NCI-H2196 (cell line): ENCODE measurements at regions not wholly inside any gene's neighbourhood (a gene's known extent, or its start where the extent isn't known, plus 50 kb on each side); places are given as distances from the start of the nearest gene placed in this dataset.

Experiments used
- DNase-seq: peaks from one replicate; lab custom pipeline; 2025; ENCODE audit not compliant: unreplicated experiment; lab: John Stamatoyannopoulos, UW

DNA sequence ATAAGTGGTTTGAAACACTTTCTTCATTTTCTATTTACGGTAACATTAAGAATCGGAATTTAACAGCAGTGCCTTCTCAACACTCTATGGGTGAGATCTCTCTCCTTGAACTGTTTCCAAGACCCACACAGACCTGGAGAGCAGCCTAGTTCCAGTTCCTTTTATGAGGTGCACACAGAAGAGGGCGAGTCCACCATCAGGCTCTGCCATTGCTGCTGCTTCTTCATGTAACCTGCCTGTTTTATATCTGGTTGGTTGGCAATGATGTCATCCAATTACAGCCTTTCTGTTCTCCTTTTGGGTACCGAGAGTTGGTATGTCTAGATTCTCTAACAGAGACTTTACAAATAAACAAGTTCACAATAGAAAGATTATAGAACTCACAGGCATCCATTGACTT is 225.7 kb downstream of the UTP18 start:
- DNase-seq, result peak; percentile 13

- no peak for DNase-seq
Measured at GRCh38 chr17:51486885-51487520, 226.7 kb downstream of the UTP18 start.

- DNase-seq, result no peak
Measured at GRCh38 chr17:51487947-51488346, 227.6 kb downstream of the UTP18 start.

DNA sequence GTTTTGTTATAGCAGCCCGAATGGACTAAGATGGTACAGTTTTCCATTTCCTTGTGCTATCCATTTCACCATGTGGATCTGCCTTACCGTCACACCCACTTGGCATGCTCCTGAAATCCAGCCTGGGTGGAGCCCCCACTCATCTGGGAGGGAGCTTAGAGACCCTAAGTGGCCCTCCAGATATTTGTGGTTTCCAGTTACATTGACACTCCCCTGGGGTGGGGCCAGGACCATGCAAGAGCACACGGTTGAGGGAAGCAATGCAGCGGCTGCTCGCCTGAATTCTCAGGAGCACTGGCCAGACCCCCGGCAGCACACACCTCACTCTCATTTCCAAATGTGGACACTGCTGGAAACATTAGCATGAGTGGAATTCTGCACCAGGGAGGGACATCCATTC is 231.1 kb downstream of the UTP18 start:
- no peak for DNase-seq

DNA sequence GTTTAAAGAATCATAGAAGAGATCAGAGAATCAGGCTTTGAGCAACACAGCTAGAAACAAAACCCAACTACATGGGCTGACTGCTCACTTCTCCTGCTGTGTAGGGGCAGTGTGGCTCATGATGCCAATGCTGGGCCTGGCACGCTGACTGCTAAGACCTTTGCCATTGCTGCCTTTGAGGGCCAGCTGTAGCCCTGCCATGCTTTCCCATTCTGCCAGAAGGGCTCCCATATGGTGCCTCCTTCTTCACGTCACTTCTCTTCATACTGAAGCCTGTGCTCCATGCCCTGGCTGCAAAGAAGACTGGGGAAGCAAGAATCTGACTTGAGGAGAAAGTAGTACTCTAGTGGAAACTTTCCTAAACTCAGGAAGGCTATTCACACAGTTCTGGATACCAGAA is 232.9 kb downstream of the UTP18 start:
- no peak for DNase-seq

- no peak for DNase-seq
Measured at GRCh38 chr17:51496378-51496777, 236.0 kb downstream of the UTP18 start.

DNA sequence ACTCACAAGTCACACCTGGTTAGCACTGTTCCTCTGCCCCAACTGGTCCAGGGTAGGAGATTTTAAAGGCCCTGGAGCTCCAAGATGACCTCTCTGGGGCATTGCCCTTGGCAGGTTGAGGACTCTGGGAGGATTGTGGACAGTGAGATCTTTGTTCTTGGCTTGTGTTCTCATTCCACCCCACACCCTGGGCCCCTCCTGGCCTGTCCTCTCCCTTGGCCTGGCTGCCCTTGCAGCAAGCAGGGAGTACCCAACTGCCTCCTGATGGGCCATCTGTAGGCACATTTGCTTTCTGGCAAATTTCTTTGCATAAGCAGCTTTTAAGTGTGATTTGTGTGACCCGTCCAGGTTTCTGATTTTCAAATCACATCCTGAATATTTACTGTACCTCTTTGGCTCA is 239.6 kb downstream of the UTP18 start:
- no peak for DNase-seq

GRCh38 chr17:51500454-51500853 is 240.1 kb downstream of the UTP18 start:
- no peak for DNase-seq

DNA sequence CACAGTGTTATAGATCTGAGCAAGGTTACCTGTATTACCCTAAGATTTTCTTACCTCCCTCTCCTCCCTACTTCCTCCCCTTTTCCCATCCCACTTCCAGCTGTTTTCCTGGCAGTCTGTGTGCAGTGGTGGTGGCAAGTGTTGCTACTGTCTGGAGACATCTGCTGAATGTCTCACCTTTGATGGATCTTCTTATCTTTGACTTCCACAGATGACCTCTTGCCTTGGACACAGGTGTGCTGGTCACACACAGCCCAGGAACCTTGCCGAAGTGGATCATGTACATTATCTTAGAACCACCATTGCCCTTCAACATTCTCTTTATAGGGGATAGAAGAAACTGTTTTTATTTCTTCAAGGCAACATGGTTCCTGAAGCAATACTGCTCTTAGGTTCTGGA is 245.1 kb downstream of the UTP18 start:
- no peak for DNase-seq

GRCh38 chr17:51507444-51507843 is 247.1 kb downstream of the UTP18 start:
- DNase-seq, result no peak

- DNase-seq, result no peak
Measured at GRCh38 chr17:51508048-51508447, 247.7 kb downstream of the UTP18 start.

DNA sequence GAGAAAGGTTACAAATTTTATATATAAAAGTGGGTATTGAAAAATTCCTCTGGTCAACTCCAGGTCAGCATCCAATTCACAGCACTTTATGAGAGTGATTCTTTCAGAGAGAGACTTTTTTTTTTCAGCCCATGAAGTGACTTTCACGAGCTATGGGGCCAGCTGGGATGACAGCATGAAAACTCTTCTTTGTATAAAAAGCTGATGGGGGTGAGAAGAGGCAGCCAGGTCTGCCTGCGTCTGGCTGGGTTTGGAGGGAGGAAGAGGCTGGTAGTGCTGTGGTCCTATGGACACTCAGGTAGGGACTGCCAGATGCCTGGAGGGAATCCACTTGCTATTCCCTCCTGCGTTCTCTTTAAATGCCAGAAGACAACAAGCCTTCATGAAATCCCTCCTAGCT is 250.6 kb downstream of the UTP18 start:
- no peak for DNase-seq

DNA sequence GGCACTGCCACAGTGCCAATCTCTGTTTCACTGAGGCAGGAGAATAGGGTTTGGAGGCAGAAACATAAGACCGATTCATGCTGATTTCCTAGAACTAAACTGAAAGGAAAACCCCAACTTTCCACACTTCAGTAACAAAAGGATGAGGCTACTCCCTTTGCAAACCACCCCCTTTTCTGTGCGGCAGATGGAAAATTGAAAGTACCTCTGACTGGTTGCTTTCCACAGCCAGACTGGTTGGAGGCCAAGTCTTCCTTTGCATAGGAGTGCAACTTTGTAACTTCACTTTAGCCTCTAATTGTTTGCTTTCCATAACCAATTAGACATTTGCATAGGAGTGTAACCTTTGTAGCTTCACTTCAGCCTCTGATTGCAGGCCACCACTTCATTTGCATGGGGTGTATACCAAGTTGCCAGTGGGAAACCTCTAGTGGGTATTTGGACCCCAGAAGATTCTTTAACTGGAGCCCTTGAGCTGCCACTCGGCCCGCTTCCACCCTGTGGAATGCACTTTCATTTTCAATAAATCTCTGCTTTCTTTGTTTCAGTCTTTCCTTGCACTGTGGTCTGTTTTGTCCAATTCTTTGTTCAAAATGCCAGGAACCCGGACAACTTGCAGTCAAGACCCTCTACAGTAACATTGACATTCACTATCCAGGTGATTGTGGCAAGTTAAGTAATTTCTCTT is 252.0 kb downstream of the UTP18 start:
- no peak for DNase-seq

GRCh38 chr17:51516924-51517323 is 256.6 kb downstream of the UTP18 start:
- no peak for DNase-seq

- DNase-seq, result no peak
Measured at GRCh38 chr17:51524524-51524923, 264.2 kb downstream of the UTP18 start.

- no peak for DNase-seq
Measured at GRCh38 chr17:51526507-51526906, 266.2 kb downstream of the UTP18 start.

- no peak for DNase-seq
Measured at GRCh38 chr17:51527225-51527982, 267.1 kb downstream of the UTP18 start.

GRCh38 chr17:51528111-51528510 is 267.8 kb downstream of the UTP18 start:
- DNase-seq, result no peak

GRCh38 chr17:51533219-51533618 is 272.9 kb downstream of the UTP18 start:
- DNase-seq, result no peak

- no peak for DNase-seq
Measured at GRCh38 chr17:51533821-51534220, 273.5 kb downstream of the UTP18 start.

DNA sequence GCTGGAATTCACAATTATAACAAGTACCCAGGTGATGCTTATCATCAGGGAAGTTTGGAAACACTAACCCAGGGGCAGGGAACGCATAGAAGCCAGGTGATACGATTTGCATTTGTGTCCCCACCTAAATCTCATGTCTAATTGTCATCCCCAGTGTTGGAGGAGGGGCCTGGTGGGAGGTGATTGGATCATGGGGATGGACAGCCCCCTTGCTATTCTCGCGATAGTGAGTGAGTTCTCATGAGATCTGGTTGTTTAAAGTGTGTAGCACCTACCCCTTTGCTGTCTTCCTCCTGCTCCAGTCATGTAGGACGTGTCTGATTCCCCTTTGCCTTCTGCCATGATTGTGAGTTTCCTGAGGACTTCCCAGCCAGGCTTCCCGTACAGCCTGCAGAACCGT is 276.3 kb downstream of the UTP18 start:
- no peak for DNase-seq

DNA sequence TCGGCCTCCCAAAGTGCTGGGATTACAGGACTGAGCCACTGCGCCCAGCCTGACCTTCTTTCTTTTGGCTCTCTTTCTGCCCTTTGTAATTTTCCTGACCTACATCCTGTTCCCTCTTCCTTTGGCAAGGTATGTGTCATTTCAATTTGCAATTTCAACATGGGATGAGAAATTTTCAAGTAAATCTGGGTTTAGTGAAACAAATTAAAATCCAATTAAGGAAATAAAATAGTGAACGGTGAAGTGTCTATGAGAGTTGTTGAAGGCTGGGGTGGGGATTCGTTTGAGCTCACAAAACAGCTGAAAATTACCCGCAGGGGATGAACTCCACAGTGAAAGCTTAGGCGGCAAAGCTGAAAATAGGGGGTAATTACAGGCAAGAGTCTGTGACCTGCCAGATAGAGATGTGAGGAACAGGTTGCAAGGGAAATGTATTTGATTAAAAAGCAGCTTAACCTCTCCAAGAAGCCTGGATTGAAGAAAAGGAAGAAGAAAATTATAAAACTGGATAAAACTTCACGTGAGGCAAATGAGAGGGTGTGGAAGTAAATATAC is 277.7 kb downstream of the UTP18 start:
- DNase-seq, result no peak
